Colonic mucosa (tissue), 4 donors: ENCODE measurements at regions not wholly inside any gene's neighbourhood (a gene's known extent, or its start where the extent isn't known, plus 50 kb on each side); places are given as distances from the start of the nearest gene placed in this dataset.

ENCODE experiments used
- DNase-seq: peaks from one replicate; pipeline ENCODE4 v3.0.0-alpha.2; 2020
- H3K27ac ChIP-seq: fragments of 200-600 bp; one replicate; pipeline ENCODE4 v1.8.0; 2021
- H3K27me3 ChIP-seq: fragments of 200-600 bp; one replicate; pipeline ENCODE4 v1.8.0; 2021
- H3K36me3 ChIP-seq: fragments of 200-600 bp; one replicate; pipeline ENCODE4 v1.8.0; 2021
- H3K4me1 ChIP-seq: fragments of 200-600 bp; one replicate; pipeline ENCODE4 v1.8.0; 2021; ENCODE audit warnings: mild to moderate bottlenecking
- H3K4me3 ChIP-seq: fragments of 200-600 bp; one replicate; pipeline ENCODE4 v1.8.0; 2021
- H3K9ac ChIP-seq, 2 donors: one replicate each; pipeline ENCODE4 v1.7.0; 2013; ENCODE audit warnings: control low read depth in 2 of 2, low read depth in 2 of 2, low read length in 2 of 2
- H3K9me3 ChIP-seq: fragments of 200-600 bp; one replicate; pipeline ENCODE4 v1.8.0; 2021
- CTCF ChIP-seq: fragments of 200-600 bp; IDR thresholded peaks from one replicate; pipeline ENCODE4 v1.8.0; 2022; ENCODE audit warnings: antibody characterized with exemption, mild to moderate bottlenecking
- intact Hi-C: fragments of 100-400 bp; cut with DNase I; formaldehyde crosslinking; loops from one replicate; pipeline ENCODE4 v1.14.1; 2022
- donor health status: healthy.
- donor health status: DM: no; HTN: no; CAD: no.
- donor health status: DM: no; HTN: no; CAD: no.

DNA sequence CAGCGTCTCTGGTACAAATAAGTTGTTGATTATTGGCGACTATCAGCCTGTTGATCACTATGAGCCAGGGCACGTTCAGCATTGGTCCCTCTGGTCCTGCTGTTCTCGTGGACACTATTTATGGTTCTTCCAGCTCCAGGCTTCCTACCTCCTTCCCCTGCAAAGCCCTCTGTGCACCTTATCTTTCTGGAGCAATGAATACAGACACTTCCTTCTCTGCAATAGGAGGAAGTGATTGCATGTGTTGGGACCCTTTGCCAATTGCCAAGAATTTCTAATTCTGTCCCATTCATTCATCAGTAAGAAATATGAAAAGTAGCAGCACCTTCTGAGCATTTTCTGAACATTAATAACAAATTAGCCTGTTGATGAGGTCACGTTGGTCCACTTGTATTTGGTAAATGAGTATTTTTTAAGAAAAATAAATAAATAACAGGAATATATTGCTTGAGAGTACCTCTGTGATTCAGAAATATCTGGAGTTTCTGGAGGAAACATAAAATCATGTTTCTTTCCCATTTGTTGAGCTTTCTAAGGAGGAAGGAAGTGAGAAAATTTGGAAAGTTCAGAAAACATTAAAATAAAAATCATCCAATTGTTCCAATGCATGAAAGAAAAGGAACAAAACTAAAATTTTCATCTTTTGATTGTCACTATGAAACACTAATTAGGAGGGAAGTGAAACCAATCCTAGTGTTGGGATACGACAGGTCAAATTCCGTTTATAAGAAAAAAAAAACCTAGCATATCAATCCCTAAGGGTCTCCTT is 259.1 kb upstream of the KLF6 start:
- no peak overlapping the region for H3K4me3 ChIP-seq
- no peaks in the 10 kb centered on the region for H3K36me3 ChIP-seq

DNA sequence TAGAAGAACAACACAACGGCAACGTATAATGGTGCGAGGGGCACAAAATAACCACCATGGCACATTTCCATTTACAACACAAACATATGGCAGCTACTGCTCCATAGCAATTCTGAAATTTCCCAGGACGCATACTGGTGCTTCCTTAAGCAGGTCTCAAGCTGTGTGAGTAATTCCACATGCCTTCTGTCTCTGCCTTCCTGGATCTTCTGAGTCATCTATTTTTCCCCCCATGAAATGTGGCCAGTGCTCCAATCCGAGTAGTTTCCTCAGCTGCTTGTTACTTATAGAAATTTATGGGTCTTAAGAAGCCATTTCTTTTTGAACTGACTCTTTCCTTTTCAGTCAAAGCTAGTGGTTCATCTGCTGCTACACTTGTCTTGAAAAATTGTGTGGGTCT is 256.6 kb upstream of the KLF6 start:
- no peak overlapping the region for H3K4me3 ChIP-seq
- no peaks in the 10 kb centered on the region for H3K27me3 ChIP-seq
- no peak for TF ChIP-seq CTCF
- intact Hi-C loops: no loop called here
- H3K36me3 ChIP-seq: no peaks in the 10 kb centered on the region
- no peak overlapping the region for H3K9ac ChIP-seq
- no peak overlapping the region for H3K27ac ChIP-seq
- no peak for DNase-seq
- no peaks in the 10 kb centered on the region for H3K9me3 ChIP-seq
- no peaks in the 10 kb centered on the region for H3K4me1 ChIP-seq

More for the DNA sequence above, 259.1 kb upstream of the KLF6 start:
- intact Hi-C loops: no loop called here
- no peak for DNase-seq
- no peak overlapping the region for H3K9ac ChIP-seq
- H3K27me3 ChIP-seq: no peaks in the 10 kb centered on the region
- no peak overlapping the region for H3K27ac ChIP-seq
- H3K4me1 ChIP-seq: no peaks in the 10 kb centered on the region
- H3K9me3 ChIP-seq: no peaks in the 10 kb centered on the region
- TF ChIP-seq CTCF: no peak

GRCh38 chr10:4038000-4038399 is 253.0 kb upstream of the KLF6 start:
- no peak for DNase-seq
- Histone ChIP-seq H3K4me3 (no peak overlapping the region), H3K9me3 (no peaks in the 10 kb centered on the region), H3K27me3 (no peaks in the 10 kb centered on the region), H3K27ac (no peak overlapping the region), H3K4me1 (no peaks in the 10 kb centered on the region), H3K36me3 (no peaks in the 10 kb centered on the region), H3K9ac (no peak overlapping the region)
- no peak for TF ChIP-seq CTCF
- intact Hi-C loops: no loop called here

GRCh38 chr10:4035599-4035945 is 250.6 kb upstream of the KLF6 start:
- no peak for DNase-seq
- no peaks in the 10 kb centered on the region for H3K4me1 ChIP-seq
- no peak for TF ChIP-seq CTCF
- H3K9ac ChIP-seq: no peak overlapping the region
- no peaks in the 10 kb centered on the region for H3K36me3 ChIP-seq
- intact Hi-C loops: no loop called here
- peak overlapping the region; percentile 29 for H3K27ac ChIP-seq
- no peaks in the 10 kb centered on the region for H3K9me3 ChIP-seq
- no peaks in the 10 kb centered on the region for H3K27me3 ChIP-seq
- H3K4me3 ChIP-seq: no peak overlapping the region

- H3K36me3 ChIP-seq: no peaks in the 10 kb centered on the region
- no peak for TF ChIP-seq CTCF
- H3K27me3 ChIP-seq: no peaks in the 10 kb centered on the region
- DNase-seq: no peak
- no peaks in the 10 kb centered on the region for H3K4me1 ChIP-seq
- no peak overlapping the region for H3K4me3 ChIP-seq
- H3K9me3 ChIP-seq: no peaks in the 10 kb centered on the region
- H3K27ac ChIP-seq: peak overlapping the region; percentile 29
- peak overlapping the region; percentile 8 to 31 for H3K9ac ChIP-seq
- intact Hi-C loops: no loop called here
Measured at GRCh38 chr10:4034907-4035598, 250.0 kb upstream of the KLF6 start.
